Peyer's patch (tissue), 4 donors: ENCODE measurements at regions not wholly inside any gene's neighbourhood (a gene's known extent, or its start where the extent isn't known, plus 50 kb on each side); places are given as distances from the start of the nearest gene placed in this dataset.

Source experiments
- DNase-seq, 3 donors: peaks; one replicate each; pipeline ENCODE4 v3.0.0-alpha.2; 2017 to 2019
- H3K27ac ChIP-seq, 4 donors: fragments of 200-600 bp; sonication (generic); one replicate each; pipeline ENCODE4 v1.5.1; 2016 to 2019
- H3K27me3 ChIP-seq, 2 donors: fragments of 200-600 bp; sonication (generic); one replicate each; pipeline ENCODE4 v1.5.1; 2019
- H3K36me3 ChIP-seq, 3 donors: fragments of 200-600 bp; sonication (generic); one replicate each; pipeline ENCODE4 v1.5.1; 2016 to 2019
- H3K4me1 ChIP-seq, 4 donors: fragments of 200-600 bp; sonication (generic); one replicate each; pipeline ENCODE4 v1.5.1; 2016 to 2019
- H3K4me3 ChIP-seq, 4 donors: fragments of 200-600 bp; sonication (generic); 1 replicate in 3 of 4; 2 replicates in 1 of 4; pipeline ENCODE4 v1.5.1; 2016 to 2019; ENCODE audit warnings: mild to moderate bottlenecking in 1 of 4
- H3K9me3 ChIP-seq, 4 donors: fragments of 200-600 bp; sonication (generic); one replicate each; pipeline ENCODE4 v1.5.1; 2016 to 2019; ENCODE audit warnings: mild to moderate bottlenecking in 1 of 4
- POLR2A ChIP-seq, 2 donors: fragments of 450-650 bp; IDR thresholded peaks; one replicate each; pipeline ENCODE4 v1.5.1; 2017; ENCODE audit warnings: antibody characterized with exemption in 2 of 2, mild to moderate bottlenecking in 2 of 2, moderate library complexity in 2 of 2
- TF ChIP-seq, protein P1 (sequence below), 6 experiments: fragments of 450-650 bp in 4 of 6; fragments of 200-600 bp in 2 of 6; sonication (generic) in 1 of 6; IDR thresholded peaks; one replicate each; pipeline ENCODE4 v1.5.1; 2017 to 2019; ENCODE audit warnings: antibody characterized with exemption in 6 of 6, mild to moderate bottlenecking in 3 of 6, moderate library complexity in 1 of 6

DNA sequence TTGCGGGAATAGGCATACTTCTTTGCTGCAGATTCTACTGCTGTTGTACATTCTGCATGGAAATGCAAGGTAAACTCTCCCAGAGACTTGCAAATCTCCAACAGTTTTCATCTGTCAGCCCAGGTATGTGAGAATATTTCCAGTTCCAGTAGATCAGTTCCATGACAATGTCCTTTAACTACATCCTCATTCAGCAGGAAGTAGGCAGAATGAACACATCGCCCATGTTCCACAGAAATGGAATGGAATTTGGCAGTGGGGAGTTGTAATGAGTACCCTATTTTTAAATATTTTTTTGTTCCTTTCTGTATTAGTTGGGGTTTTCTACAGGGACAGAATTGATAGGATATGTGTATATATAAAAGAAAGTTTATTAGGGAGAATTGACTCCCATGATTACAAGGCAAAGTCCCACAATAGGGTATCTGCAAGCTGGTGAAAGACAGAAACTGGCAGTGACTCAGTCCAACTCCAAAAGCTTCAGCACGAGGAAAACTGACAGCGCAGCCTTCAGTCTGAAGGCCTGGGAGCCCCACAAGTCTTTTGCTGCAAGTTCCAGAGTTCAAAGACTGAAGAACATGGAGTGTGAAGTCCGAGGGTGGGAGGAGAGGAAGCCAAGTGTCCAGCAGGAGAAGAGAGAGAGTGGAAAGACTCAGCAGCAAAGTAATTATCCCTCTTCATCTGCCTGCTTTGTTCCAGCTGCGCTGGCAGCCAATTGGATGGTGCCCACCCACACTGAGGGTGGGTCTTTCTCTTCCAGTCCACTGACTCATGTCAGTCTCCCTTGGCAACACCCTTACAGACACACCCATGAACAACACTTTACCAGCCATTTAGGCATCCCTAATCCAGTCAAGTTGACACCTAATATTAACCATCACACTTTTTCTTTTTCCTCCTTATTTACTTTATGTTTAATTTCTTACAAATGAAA is 110.4 kb upstream of the SCAF11 start:
- Histone ChIP-seq H3K27ac (no peak overlapping the region), H3K9me3 (no peaks in the 10 kb centered on the region), H3K4me1 (no peaks in the 10 kb centered on the region), H3K4me3 (no peak overlapping the region), H3K27me3 (no peaks in the 10 kb centered on the region), H3K36me3 (no peaks in the 10 kb centered on the region)
- no peak for DNase-seq
- TF ChIP-seq, protein P1, sequence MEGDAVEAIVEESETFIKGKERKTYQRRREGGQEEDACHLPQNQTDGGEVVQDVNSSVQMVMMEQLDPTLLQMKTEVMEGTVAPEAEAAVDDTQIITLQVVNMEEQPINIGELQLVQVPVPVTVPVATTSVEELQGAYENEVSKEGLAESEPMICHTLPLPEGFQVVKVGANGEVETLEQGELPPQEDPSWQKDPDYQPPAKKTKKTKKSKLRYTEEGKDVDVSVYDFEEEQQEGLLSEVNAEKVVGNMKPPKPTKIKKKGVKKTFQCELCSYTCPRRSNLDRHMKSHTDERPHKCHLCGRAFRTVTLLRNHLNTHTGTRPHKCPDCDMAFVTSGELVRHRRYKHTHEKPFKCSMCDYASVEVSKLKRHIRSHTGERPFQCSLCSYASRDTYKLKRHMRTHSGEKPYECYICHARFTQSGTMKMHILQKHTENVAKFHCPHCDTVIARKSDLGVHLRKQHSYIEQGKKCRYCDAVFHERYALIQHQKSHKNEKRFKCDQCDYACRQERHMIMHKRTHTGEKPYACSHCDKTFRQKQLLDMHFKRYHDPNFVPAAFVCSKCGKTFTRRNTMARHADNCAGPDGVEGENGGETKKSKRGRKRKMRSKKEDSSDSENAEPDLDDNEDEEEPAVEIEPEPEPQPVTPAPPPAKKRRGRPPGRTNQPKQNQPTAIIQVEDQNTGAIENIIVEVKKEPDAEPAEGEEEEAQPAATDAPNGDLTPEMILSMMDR (IDR thresholded peaks at IDR 0.05), result no peak
- no peak for TF ChIP-seq POLR2A (IDR thresholded peaks at IDR 0.05)

DNA sequence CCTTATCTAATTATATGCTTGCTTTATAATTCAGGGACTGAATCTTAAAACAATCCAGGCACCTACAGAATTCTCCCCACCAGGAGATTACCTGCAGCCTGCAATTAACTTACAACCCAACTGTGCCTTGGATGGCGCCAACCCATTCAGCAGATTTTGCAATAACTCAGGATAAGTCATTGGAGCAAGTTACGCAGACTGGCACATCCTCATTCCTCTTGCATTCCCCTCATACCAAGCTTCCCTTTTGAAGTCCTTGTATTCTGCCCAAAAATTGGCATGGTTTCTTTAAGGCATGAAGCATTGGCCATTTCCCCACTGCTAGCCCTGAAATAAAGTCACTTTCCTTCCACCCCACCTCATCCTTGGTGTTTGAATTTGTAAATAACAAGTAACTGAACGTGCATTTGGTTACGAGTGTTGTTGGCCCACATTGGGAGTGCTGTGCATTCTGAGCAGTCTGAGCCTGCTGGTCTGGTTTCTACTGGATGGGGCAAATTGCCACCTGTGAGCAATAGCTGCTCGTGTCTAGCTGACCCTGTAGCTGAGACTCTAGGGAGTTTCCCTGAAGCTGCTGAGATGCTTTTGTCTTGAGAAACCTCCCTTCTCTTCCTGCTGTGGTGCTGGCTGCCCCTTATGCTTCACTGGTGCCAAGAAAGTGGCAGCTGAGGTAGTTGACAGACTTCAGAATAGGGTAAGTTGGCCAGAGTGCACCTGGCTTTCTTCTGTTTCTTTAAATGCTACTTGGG is 99.2 kb upstream of the SCAF11 start:
- H3K4me1 ChIP-seq, result no peaks in the 10 kb centered on the region
- H3K27me3 ChIP-seq, result no peaks in the 10 kb centered on the region
- no peak for DNase-seq
- H3K27ac ChIP-seq, result no peak overlapping the region
- no peaks in the 10 kb centered on the region for H3K36me3 ChIP-seq
- no peak overlapping the region for H3K4me3 ChIP-seq
- no peak for TF ChIP-seq POLR2A (IDR thresholded peaks at IDR 0.05)
- H3K9me3 ChIP-seq, result peaks cover 0 to 5% (median 0%) of the 10 kb centered on the region in 4 donors

DNA sequence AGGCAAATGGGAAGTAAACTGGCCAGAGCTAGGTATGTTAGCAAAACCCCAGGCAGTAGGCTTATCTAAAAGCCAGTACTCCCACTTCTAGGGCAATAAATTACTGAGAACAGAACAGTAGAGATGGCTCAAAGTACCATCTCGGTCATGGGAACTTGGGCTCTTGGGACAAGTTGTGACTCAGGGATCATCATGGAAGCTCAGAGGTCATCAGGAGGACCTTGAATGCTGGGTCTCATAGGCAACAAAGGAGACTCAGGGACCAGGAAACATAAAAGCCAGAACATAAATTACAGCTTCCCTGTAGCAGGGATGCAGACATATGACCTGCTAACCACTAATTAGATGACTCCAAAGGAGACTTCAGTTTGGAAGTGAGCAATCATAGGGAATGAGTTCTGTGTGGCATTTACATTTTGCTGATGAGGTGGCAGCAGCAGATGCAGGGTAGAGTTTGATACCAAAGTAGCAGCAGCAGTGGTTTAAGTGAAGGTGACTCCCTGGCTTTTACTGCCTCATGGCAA is 97.6 kb upstream of the SCAF11 start:
- TF ChIP-seq, protein P1 (IDR thresholded peaks at IDR 0.05), result no peak
- TF ChIP-seq POLR2A (IDR thresholded peaks at IDR 0.05), result no peak
- no peaks in the 10 kb centered on the region for H3K4me1 ChIP-seq
- DNase-seq, result no peak
- H3K27ac ChIP-seq, result no peak overlapping the region
- H3K4me3 ChIP-seq, result no peak overlapping the region
- H3K36me3 ChIP-seq, result no peaks in the 10 kb centered on the region
- peaks cover 0 to 10% (median 0%) of the 10 kb centered on the region in 4 donors for H3K9me3 ChIP-seq
- H3K27me3 ChIP-seq, result no peaks in the 10 kb centered on the region

DNA sequence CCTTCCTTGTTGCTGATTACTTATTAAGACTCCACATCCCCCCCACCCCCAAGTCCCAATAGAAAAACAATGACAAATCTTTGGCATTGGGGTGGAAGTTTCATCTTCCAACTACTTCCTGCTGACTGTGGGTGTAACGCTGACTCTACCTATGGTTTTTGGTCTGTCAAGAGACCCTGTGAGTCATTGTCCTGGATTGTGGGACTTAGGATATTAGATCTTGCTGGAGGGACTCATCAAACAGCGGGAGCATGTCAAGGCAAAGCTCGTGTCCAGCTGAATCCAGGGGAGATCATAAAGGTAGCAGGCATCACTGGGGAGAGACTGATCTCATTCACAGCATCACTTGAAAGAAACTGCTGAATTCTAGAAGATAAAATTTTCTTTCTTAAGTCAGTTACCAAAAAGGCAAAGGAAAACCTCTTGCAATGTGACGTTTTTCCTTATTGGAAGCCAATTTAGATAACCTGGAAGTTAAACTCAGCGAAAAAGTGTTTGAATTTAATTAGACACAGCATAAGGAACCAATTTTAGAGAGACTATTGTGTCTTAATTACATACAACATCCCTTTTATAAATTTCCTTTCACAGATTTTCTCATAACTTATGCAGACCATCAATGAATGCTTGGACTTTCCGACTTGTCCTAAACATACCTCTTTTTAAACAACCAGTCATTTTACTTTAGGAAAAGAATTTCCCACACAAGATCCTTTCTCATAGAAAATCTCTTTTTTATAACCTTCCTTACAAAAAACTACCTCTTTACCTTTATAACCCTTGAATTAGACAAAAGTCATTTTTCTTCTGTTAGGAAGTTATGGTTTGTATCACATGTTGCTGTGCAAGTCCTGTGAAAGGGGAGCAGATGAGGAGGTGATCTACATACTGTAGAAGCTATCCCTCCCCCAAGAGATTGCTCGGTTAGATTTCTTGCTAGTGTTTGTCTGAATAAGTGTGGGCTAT is 94.6 kb upstream of the SCAF11 start:
- H3K4me3 ChIP-seq, result no peak overlapping the region
- H3K4me1 ChIP-seq, result no peaks in the 10 kb centered on the region
- no peak for DNase-seq
- no peaks in the 10 kb centered on the region for H3K36me3 ChIP-seq
- TF ChIP-seq, protein P1 (IDR thresholded peaks at IDR 0.05), result no peak
- no peak for TF ChIP-seq POLR2A (IDR thresholded peaks at IDR 0.05)
- peaks cover 0 to 10% (median 0%) of the 10 kb centered on the region in 4 donors for H3K9me3 ChIP-seq
- H3K27ac ChIP-seq, result no peak overlapping the region
- H3K27me3 ChIP-seq, result no peaks in the 10 kb centered on the region

DNA sequence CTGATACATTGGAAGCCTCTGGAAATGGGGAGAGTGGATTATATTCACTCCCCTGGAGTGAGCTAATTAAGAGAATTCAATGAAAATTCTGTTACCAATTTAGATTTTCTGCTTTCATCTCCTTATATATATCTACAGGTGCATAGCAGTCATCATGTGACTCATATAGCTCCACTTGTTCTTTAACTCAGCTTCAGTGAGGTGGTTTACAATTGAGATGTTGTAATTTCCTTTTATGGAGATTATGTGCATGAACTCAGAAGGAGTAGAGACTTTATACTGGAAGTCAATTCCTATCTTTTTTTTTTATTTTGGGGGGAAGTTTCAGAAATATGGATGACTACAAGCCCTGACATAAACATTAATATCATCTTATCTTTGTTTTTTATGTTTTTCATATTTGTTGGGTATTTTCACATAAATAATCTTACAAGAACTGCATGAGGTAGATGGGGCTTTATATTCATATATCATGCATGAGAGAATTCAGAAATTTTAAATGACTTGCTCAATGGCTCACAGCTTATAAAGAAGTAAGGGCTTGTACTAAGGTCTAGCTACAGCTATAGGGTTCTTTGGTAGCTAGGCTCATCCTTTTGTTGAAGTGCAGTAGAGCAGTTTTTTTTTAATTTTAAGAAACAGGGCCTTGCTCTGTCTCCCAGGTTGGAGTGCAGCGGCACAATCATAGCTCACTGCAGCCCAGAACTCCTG is 92.3 kb upstream of the SCAF11 start:
- TF ChIP-seq, protein P1 (IDR thresholded peaks at IDR 0.05), result no peak
- TF ChIP-seq POLR2A (IDR thresholded peaks at IDR 0.05), result no peak
- peaks cover 0 to 13% (median 0%) of the 10 kb centered on the region in 4 donors for H3K9me3 ChIP-seq
- no peak overlapping the region for H3K27ac ChIP-seq

More for the DNA sequence above, 92.3 kb upstream of the SCAF11 start:
- DNase-seq, result no peak
- Histone ChIP-seq H3K4me1 (no peaks in the 10 kb centered on the region), H3K4me3 (no peak overlapping the region), H3K36me3 (no peaks in the 10 kb centered on the region), H3K27me3 (no peaks in the 10 kb centered on the region)
